Endothelial cell of umbilical vein (primary cell): ENCODE measurements at regions not wholly inside any gene's neighbourhood (a gene's known extent, or its start where the extent isn't known, plus 50 kb on each side); places are given as distances from the start of the nearest gene placed in this dataset.

ENCODE experiments used
- EZH2 ChIP-seq: IDR thresholded peaks from 2 replicates; pipeline ENCODE4 v1.6.1; 2012; ENCODE audit warnings: borderline replicate concordance, low read depth, mild to moderate bottlenecking, moderate library complexity, low read length, inconsistent platforms; ENCODE audit not compliant: severe bottlenecking
- GATA2 ChIP-seq: IDR thresholded peaks from 2 replicates; pipeline ENCODE4 v1.7.0; 2011; ENCODE audit warnings: low read depth, mild to moderate bottlenecking, moderate library complexity, mixed read lengths, low read length; ENCODE audit not compliant: insufficient read length, insufficient read depth
- POLR2A ChIP-seq: IDR thresholded peaks from 2 replicates; pipeline ENCODE4 v1.6.1; 2012; ENCODE audit warnings: low read depth, mild to moderate bottlenecking, control low read depth, low read length
- POLR2AphosphoS5 ChIP-seq: IDR thresholded peaks from 2 replicates; pipeline ENCODE4 v1.6.1; 2012; ENCODE audit warnings: low read depth, mild to moderate bottlenecking, control low read depth, low read length, moderate library complexity; ENCODE audit not compliant: insufficient read depth
- TF ChIP-seq, protein P1 (sequence below), 2 donors: IDR thresholded peaks; 1 replicate in 1 of 2; 2 replicates in 1 of 2; pipeline ENCODE4 v1.5.1; 2011; ENCODE audit warnings: low read length in 2 of 2, mild to moderate bottlenecking in 2 of 2, moderate library complexity in 2 of 2, control low read depth in 1 of 2, inconsistent platforms in 1 of 2, low read depth in 1 of 2; ENCODE audit not compliant: insufficient read depth in 1 of 2; ENCODE audit errors: extremely low read depth in 1 of 2
- TF ChIP-seq, protein P2 (sequence below): IDR thresholded peaks from 2 replicates; pipeline ENCODE4 v1.6.1; 2011; ENCODE audit not compliant: insufficient read depth, insufficient read length

DNA sequence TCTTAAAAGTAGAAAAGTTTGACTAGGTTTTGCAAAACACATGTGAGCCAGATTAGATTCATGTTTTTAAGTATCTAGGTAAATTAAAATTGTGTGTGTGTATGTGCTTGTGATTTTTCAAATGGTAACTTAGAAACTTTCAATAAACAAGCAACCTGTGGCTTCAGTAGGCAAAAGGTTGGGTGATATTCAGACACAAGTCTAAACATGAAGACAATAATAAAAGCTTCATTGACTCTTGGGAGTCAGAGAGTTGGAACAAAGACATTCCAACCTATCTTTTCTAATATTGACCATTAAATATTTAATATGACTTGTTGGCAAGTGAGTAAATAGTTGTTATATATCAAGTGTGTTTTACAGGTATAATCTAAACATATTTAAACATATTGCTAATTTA lies 1049.6 kb upstream of the ADGRL4 start:
- TF ChIP-seq, protein P1, sequence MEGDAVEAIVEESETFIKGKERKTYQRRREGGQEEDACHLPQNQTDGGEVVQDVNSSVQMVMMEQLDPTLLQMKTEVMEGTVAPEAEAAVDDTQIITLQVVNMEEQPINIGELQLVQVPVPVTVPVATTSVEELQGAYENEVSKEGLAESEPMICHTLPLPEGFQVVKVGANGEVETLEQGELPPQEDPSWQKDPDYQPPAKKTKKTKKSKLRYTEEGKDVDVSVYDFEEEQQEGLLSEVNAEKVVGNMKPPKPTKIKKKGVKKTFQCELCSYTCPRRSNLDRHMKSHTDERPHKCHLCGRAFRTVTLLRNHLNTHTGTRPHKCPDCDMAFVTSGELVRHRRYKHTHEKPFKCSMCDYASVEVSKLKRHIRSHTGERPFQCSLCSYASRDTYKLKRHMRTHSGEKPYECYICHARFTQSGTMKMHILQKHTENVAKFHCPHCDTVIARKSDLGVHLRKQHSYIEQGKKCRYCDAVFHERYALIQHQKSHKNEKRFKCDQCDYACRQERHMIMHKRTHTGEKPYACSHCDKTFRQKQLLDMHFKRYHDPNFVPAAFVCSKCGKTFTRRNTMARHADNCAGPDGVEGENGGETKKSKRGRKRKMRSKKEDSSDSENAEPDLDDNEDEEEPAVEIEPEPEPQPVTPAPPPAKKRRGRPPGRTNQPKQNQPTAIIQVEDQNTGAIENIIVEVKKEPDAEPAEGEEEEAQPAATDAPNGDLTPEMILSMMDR (IDR thresholded peaks at IDR 0.05; ENCODE audit: extremely low read depth in 1 of 2, insufficient read depth in 1 of 2, low read depth in 1 of 2, low read length in 2 of 2): no peak
- TF ChIP-seq POLR2AphosphoS5 (no peak), POLR2A (no peak), EZH2 (no peak), GATA2 (no peak)
- TF ChIP-seq, protein P2, sequence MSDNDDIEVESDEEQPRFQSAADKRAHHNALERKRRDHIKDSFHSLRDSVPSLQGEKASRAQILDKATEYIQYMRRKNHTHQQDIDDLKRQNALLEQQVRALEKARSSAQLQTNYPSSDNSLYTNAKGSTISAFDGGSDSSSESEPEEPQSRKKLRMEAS: no peak
